ENCODE measurements at regions not wholly inside any gene's neighbourhood (a gene's known extent, or its start where the extent isn't known, plus 50 kb on each side); places are given as distances from the start of the nearest gene placed in this dataset.

GRCh38 chr4:138843616-138844015 lies 172.0 kb upstream of the NOCT start:
- TF ChIP-seq CTCF (conservative IDR thresholded peaks at IDR 0.05; ENCODE audit: low read depth, low read length), result no peak
- TF ChIP-seq EZH2 (IDR thresholded peaks at IDR 0.05; ENCODE audit: low read length, unreplicated experiment), result no peak
- TF ChIP-seq EZH2phosphoT487 (IDR thresholded peaks at IDR 0.05; ENCODE audit: borderline replicate concordance, low read length), result no peak

All from PC-3 (cell line).